Activated T-helper 1 cell treated with anti-CD3 and anti-CD28 coated beads, Interleukin-2, amount 50 U/mL, for 16 hours (primary cell): ENCODE measurements at regions not wholly inside any gene's neighbourhood (a gene's known extent, or its start where the extent isn't known, plus 50 kb on each side); places are given as distances from the start of the nearest gene placed in this dataset.

Experiments used
- DNase-seq, 2 donors: peaks; one replicate each; pipeline ENCODE4 v3.0.0-alpha.2; 2020; ENCODE audit warnings: low read depth in 1 of 2, low spot score in 1 of 2

GRCh38 chr22:47225931-47226633 lies 463.6 kb downstream of the TBC1D22A start:
- DNase-seq, result no peak

- DNase-seq, result no peak
Observed at GRCh38 chr22:47225080-47225930, 462.9 kb downstream of the TBC1D22A start.
